Muscle of leg (tissue), 3 donors: ENCODE measurements at regions not wholly inside any gene's neighbourhood (a gene's known extent, or its start where the extent isn't known, plus 50 kb on each side); places are given as distances from the start of the nearest gene placed in this dataset.
A peak's percentile ranks its signal among the peaks of the same experiment; 100 is the strongest.

Source experiments
- DNase-seq: peaks from one replicate; pipeline ENCODE4 v3.0.0; 2013
- H3K27ac ChIP-seq: one replicate; pipeline ENCODE4 v1.5.1; 2013; ENCODE audit warnings: mild to moderate bottlenecking, low read length, control low read depth
- H3K27me3 ChIP-seq: one replicate; pipeline ENCODE4 v1.6.1; 2013; ENCODE audit warnings: low read length; ENCODE audit not compliant: control insufficient read depth, insufficient read depth
- H3K36me3 ChIP-seq: one replicate; pipeline ENCODE4 v1.6.1; 2013; ENCODE audit warnings: low read length; ENCODE audit not compliant: control insufficient read depth, insufficient read depth
- H3K4me1 ChIP-seq: one replicate; pipeline ENCODE4 v1.6.1; 2013; ENCODE audit warnings: low read length; ENCODE audit not compliant: control insufficient read depth, insufficient read depth
- H3K4me3 ChIP-seq: one replicate; pipeline ENCODE4 v1.5.1; 2013; ENCODE audit warnings: low read length, control low read depth
- H3K9me3 ChIP-seq: replicated peaks from 2 replicates; pipeline ENCODE4 v1.6.1; 2013; ENCODE audit warnings: low read depth, low read length; ENCODE audit not compliant: control insufficient read depth
- WGBS: methylation state at CpG from one replicate; pipeline ENCODE4 v1.1.5; 2013; ENCODE audit warnings: missing lambda C conversion rate; ENCODE audit not compliant: insufficient coverage; 5-methylcytosine and 5-hydroxymethylcytosine counted together

DNA sequence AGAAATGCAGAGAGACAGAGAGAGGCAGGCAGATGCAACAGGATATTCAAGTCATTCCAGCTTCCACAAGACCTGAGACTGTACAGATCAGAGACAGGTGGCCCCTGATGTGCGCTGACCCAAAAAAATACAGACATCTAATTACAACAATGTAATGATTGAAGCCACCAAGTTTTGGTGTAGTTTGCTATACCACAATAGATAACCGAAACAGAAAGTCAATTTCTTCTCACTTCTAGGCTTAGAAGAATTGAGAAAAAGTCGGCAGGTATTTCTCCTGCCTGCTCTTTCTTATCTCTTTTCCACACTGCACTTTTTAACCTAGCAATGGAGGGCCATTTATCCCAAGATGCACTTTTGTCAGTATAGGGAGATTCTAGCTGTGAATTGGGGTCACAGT, 949.2 kb downstream of the CDH11 start:
- Histone ChIP-seq H3K27me3 (no peaks in the 10 kb centered on the region), H3K9me3 (no peaks in the 10 kb centered on the region), H3K4me1 (no peaks in the 10 kb centered on the region), H3K4me3 (no peak overlapping the region), H3K27ac (no peak overlapping the region), H3K36me3 (no peaks in the 10 kb centered on the region)
- no CpG with 5 or more reads among the region's 3 CpGs for WGBS
- no peak for DNase-seq

DNA sequence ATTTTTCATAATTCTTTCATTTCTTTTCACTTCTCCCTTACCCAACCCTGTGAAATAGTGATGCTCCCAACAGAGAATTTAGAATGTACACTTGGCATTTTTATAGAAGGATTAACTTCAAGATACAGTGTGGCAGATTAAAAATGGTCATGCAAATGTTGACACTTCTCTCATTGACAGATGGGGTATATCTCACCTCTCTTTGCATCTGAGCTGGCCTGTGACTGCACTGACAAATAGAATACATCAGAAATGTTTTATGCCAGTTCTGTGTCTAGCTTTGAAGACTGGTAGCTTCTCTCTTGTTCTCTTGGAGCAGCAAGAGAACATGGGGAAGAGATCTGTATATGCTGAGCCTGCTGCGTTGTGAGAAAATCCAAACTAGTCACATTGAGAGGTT, 949.6 kb downstream of the CDH11 start:
- H3K36me3 ChIP-seq = no peaks in the 10 kb centered on the region
- no peaks in the 10 kb centered on the region for H3K4me1 ChIP-seq
- H3K27me3 ChIP-seq = no peaks in the 10 kb centered on the region
- no peaks in the 10 kb centered on the region for H3K9me3 ChIP-seq
- WGBS = no CpG with 5 or more reads among the region's 1 CpG
- no peak for DNase-seq
- H3K27ac ChIP-seq = no peak overlapping the region
- H3K4me3 ChIP-seq = no peak overlapping the region

DNA sequence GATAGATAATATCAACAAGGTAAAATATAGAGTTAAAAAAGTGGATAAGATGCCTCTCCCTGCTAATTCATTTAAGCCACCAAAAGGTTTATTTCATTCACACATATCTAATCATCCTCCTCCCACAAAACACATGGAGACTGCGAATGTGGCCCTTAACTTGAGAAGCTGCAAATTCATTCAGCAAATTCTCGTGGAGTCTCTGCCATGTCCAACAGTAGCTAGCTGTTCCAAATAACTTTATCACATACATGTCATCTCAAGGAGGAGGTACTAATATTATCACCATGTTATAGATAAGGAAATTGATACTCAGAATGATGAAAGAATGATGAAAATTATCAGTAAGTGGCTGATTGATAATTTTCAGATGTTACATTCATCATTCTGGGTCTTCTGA, 950.2 kb downstream of the CDH11 start:
- WGBS = no CpG with 5 or more reads among the region's 2 CpGs

DNA sequence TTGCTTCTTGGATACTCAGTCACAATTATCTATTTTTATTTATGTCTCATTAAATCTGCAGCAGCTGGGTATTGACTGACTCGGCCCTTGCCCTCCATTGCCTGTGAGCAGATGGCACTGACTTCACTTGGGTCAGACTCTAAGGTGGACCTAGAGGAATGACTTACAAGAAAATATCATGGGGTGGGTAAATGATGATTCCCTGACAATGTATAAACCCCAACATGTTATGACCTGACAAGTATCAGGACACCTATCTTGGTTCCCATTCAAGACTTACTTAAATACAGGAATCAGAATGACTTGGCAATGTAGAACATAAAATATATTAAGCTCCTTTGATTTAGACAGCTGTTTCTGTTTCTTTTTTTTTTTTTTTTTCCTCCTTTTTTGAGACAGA, 953.5 kb downstream of the CDH11 start:
- Histone ChIP-seq H3K27me3 (no peaks in the 10 kb centered on the region), H3K36me3 (no peaks in the 10 kb centered on the region), H3K4me3 (no peak overlapping the region), H3K9me3 (no peaks in the 10 kb centered on the region), H3K4me1 (no peaks in the 10 kb centered on the region), H3K27ac (no peak overlapping the region)
- DNase-seq = no peak
- WGBS = no CpG with 5 or more reads among the region's 1 CpG

More for the DNA sequence above, 950.2 kb downstream of the CDH11 start:
- Histone ChIP-seq H3K27ac (no peak overlapping the region), H3K36me3 (no peaks in the 10 kb centered on the region), H3K9me3 (no peaks in the 10 kb centered on the region), H3K4me1 (no peaks in the 10 kb centered on the region), H3K4me3 (no peak overlapping the region), H3K27me3 (no peaks in the 10 kb centered on the region)
- DNase-seq = no peak

DNA sequence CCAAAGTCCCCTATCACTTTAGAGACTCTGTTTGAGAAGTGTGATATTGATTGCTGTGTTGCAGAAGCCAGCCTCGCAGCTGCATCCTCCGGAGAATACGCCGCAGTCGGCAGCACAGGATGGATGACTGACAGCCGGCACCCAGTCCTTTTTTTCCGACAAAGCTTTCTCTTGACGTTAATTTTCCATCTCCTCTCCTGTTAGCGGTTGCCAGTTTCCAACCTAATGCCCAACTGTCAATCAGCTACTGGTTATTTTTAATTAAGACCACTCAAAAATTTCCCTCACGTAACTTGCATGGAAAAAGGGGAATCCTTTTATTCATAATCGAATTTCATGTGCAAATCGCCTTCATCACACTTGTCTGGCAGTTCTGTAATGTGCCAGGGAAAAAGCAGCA, 953.9 kb downstream of the CDH11 start:
- no peak overlapping the region for H3K4me3 ChIP-seq
- no peaks in the 10 kb centered on the region for H3K9me3 ChIP-seq
- no peak overlapping the region for H3K27ac ChIP-seq
- DNase-seq = no peak
- H3K36me3 ChIP-seq = no peaks in the 10 kb centered on the region
- H3K27me3 ChIP-seq = no peaks in the 10 kb centered on the region
- WGBS = 53% methylated on average over 10 of the region's 12 CpGs
- no peaks in the 10 kb centered on the region for H3K4me1 ChIP-seq

DNA sequence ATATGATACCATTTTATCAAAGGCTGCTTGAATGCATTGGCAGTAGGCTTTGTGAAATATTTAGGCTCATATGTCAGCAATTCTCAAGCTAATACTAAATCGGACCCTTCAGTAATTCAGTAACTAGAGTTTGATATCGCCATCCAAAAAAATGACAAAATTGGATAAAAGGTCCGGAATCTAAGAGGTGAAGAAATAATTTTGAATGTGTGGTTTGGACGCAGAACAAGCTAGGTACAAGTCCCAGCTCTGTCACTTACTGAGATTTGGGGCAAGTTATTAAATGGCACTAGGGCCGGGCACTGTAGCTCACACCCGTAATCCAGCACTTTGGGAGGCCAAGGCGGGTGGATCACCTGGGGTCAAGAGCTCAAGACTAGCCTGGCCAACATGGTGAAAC, 956.5 kb downstream of the CDH11 start:
- Histone ChIP-seq H3K27me3 (no peaks in the 10 kb centered on the region), H3K4me1 (peaks cover 2% of the 10 kb centered on the region), H3K4me3 (no peak overlapping the region), H3K9me3 (no peaks in the 10 kb centered on the region), H3K27ac (no peak overlapping the region), H3K36me3 (no peaks in the 10 kb centered on the region)
- 94% methylated on average over 7 of the region's 7 CpGs for WGBS
- no peak for DNase-seq

DNA sequence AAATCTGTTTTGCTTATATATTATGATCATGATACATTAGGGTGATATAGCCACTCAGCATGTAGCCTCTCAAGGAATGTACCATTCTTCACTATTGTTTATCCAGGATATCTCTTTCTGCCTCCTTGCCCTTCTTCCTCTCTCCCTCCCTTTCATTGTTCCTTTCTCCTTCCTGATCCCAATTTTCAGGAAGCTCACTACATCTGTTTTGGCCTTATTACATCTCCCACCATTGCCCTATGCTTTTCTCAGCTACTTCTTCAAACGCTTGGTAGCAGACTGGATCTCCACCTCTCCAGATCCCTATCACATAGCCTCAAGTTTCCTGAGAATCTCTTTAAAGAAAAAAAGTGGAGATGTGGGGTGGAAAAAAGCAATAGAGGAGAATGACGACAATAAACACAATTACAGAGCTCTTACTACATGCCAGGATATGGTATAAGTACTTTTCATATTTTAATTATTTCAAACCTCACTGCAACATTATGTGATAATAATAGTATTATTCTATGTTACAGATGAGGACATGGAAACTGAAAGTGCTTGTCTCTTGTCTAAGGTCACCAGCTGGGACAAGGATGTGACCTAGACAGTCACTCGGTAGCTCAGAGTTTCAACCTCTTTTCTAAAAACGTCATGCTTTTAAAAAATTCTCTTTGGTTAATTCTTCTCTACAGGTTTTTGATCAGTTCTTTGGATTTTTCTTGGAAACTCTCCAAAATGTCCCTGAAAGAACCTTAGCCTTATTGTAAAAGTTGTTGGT, 959.1 kb downstream of the CDH11 start:
- DNase-seq = no peak
- H3K27ac ChIP-seq = no peak overlapping the region
- H3K9me3 ChIP-seq = no peaks in the 10 kb centered on the region
- peaks cover 2% of the 10 kb centered on the region for H3K4me1 ChIP-seq
- H3K36me3 ChIP-seq = no peaks in the 10 kb centered on the region
- 80% methylated on average over 1 of the region's 4 CpGs for WGBS
- H3K27me3 ChIP-seq = no peaks in the 10 kb centered on the region
- H3K4me3 ChIP-seq = no peak overlapping the region

DNA sequence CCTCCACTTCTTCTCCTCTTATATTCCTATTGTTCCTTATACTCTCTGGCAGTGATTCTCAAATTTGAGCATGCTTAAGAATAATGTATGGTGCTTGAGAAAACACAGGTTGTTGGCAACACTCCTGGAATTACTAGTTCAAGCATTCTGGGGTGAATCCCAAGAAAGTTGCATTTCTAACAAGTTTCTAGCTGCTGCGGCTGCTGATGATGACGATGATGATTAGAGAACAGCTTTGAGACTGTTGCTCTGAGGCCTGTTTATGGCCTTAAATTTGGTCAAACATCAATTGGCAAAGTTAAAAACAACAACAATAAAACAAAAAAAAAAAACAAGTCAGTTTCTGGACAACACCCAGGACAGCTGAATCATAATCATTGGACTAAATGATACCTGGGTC, 961.9 kb downstream of the CDH11 start:
- DNase-seq = peak; percentile 77
- no peaks in the 10 kb centered on the region for H3K9me3 ChIP-seq
- no peak overlapping the region for H3K4me3 ChIP-seq
- no peak overlapping the region for H3K27ac ChIP-seq
- no peaks in the 10 kb centered on the region for H3K27me3 ChIP-seq
- H3K36me3 ChIP-seq = no peaks in the 10 kb centered on the region
- WGBS = no CpG with 5 or more reads among the region's 2 CpGs
- H3K4me1 ChIP-seq = peaks cover 2% of the 10 kb centered on the region

DNA sequence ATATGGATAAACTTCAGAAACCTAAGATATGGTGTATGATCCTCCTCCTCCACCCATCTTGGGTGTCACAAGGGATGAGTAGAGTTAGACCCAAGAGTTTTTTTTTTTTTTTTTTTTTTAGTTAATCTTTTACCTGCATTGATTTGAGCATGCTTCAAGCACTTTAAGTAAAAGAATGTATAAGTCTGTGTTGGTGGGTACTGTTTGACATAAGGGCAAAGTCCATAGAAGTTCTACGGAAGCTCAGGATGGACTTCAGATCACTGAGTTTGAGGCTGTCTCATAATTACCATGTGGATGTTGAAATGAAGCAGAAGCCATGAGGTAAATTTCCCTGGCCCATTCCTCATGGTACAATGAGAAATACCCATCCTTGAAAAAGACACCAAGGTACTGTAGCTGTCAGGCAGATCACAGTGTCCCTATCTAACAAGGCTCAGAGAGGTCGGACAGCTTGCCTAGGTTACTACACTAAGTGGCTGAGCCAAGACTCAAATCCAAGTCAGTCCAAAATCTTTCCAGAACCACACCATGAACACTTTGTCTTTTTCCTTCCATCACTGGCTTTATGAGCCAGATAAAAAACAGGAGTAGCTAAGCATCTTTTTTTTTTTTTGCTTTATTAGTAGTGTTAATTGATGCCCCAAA, 962.8 kb downstream of the CDH11 start:
- no peak for DNase-seq
- no peak overlapping the region for H3K27ac ChIP-seq
- H3K36me3 ChIP-seq = no peaks in the 10 kb centered on the region
- 100% methylated on average over 1 of the region's 2 CpGs for WGBS
- peaks cover 2% of the 10 kb centered on the region for H3K4me1 ChIP-seq
- no peaks in the 10 kb centered on the region for H3K9me3 ChIP-seq
- no peaks in the 10 kb centered on the region for H3K27me3 ChIP-seq
- no peak overlapping the region for H3K4me3 ChIP-seq

DNA sequence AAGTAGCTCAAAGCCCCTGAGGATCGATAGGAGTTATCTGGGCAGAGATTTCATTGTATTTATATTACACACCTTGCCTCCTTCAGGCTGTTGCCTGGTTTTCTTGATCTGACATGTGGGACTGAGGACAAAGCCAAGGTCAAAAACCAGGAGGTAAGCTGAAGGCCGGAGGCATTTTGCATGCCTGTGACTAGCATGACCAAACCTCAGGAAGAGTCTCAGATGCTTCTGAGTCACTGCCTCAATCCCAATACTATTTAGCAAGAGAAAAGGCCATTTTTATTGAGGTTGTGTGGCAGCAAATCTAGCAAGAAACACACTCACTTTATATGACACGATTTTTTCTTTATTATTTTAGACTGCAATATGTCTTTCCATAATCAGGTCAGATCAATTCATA, 968.1 kb downstream of the CDH11 start:
- Histone ChIP-seq H3K4me1 (no peaks in the 10 kb centered on the region), H3K9me3 (no peaks in the 10 kb centered on the region), H3K36me3 (no peaks in the 10 kb centered on the region), H3K27ac (no peak overlapping the region), H3K27me3 (no peaks in the 10 kb centered on the region), H3K4me3 (no peak overlapping the region)
- WGBS = no CpG with 5 or more reads among the region's 3 CpGs
- no peak for DNase-seq
